GM23338 (cell line): ENCODE measurements at regions not wholly inside any gene's neighbourhood (a gene's known extent, or its start where the extent isn't known, plus 50 kb on each side); places are given as distances from the start of the nearest gene placed in this dataset.

Experiments
- CREB1 ChIP-seq: fragments of 250-450 bp; sonication (Bioruptor Pico); IDR thresholded peaks from 2 replicates; pipeline ENCODE4 v1.5.0; 2020; ENCODE audit warnings: low read depth, mild to moderate bottlenecking, moderate library complexity
- EZH2 ChIP-seq: fragments of 200-600 bp; sonication (generic); IDR thresholded peaks from one replicate; pipeline ENCODE4 v1.8.0; 2017; ENCODE audit warnings: antibody characterized with exemption, mild to moderate bottlenecking, low read depth; ENCODE audit not compliant: unreplicated experiment
- EZH2phosphoT487 ChIP-seq: fragments of 200-600 bp; sonication (generic); IDR thresholded peaks from one replicate; pipeline ENCODE4 v1.8.1; 2018; ENCODE audit warnings: antibody characterized with exemption; ENCODE audit not compliant: unreplicated experiment
- JUNB ChIP-seq: IDR thresholded peaks from one replicate; pipeline ENCODE4 v1.6.1; 2016; ENCODE audit warnings: antibody characterized with exemption; ENCODE audit not compliant: unreplicated experiment
- POLR2AphosphoS5 ChIP-seq: IDR thresholded peaks from 2 replicates; pipeline ENCODE4 v1.6.1; 2016; ENCODE audit warnings: antibody characterized with exemption, low read depth
- STAT1 ChIP-seq: IDR thresholded peaks from one replicate; pipeline ENCODE4 v1.6.1; 2016; ENCODE audit warnings: antibody characterized with exemption; ENCODE audit not compliant: unreplicated experiment
- ZNF331 ChIP-seq: fragments of 250-450 bp; sonication (Bioruptor Pico); IDR thresholded peaks from 2 replicates; pipeline ENCODE4 v1.5.0; 2020; ENCODE audit warnings: low read depth, mild to moderate bottlenecking, moderate library complexity
- TF ChIP-seq, protein P1 (sequence below), 2 experiments: fragments of 200-600 bp in 1 of 2; sonication (generic) in 1 of 2; conservative IDR thresholded peaks; 2 replicates each; pipeline versions ENCODE4 v1.5.1 to v1.6.1; 2016 to 2017; ENCODE audit warnings: antibody characterized with exemption in 2 of 2, low read depth in 2 of 2, mild to moderate bottlenecking in 2 of 2, moderate library complexity in 1 of 2
- TF ChIP-seq, protein P2 (sequence below): IDR thresholded peaks from one replicate; pipeline ENCODE4 v1.6.1; 2018; ENCODE audit warnings: antibody characterized with exemption; ENCODE audit not compliant: unreplicated experiment

DNA sequence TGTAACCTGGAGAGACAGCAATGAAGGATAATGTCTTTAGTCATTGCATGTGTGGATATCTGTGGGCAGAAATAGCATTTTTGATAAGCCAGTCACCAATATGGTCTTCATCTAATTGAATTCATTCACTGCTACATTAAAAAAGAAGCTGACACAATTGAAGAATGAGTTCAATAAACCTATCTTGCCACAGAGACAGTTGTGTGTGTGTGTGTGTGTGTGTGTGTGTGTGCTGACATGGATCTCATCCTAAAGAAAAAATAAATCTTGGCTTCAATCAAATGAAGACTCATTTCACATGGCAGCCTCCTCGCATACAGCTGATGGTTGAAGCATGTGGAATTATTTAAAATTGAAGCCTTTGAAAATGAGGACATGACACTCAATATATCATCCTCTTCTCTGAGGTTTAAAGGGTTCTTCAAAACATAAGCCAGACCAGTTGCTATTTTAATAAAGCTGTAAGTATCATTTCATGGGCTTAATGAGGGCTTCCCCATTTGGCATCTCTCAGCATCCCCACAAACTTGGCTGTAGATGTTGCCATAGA, 118.5 kb upstream of the PTPN3 start:
- TF ChIP-seq ZNF331 (no peak), CREB1 (CRISPR knock-in tag) (no peak), EZH2 (no peak), STAT1 (no peak), POLR2AphosphoS5 (no peak), EZH2phosphoT487 (no peak), JUNB (no peak)
- TF ChIP-seq, protein P1, sequence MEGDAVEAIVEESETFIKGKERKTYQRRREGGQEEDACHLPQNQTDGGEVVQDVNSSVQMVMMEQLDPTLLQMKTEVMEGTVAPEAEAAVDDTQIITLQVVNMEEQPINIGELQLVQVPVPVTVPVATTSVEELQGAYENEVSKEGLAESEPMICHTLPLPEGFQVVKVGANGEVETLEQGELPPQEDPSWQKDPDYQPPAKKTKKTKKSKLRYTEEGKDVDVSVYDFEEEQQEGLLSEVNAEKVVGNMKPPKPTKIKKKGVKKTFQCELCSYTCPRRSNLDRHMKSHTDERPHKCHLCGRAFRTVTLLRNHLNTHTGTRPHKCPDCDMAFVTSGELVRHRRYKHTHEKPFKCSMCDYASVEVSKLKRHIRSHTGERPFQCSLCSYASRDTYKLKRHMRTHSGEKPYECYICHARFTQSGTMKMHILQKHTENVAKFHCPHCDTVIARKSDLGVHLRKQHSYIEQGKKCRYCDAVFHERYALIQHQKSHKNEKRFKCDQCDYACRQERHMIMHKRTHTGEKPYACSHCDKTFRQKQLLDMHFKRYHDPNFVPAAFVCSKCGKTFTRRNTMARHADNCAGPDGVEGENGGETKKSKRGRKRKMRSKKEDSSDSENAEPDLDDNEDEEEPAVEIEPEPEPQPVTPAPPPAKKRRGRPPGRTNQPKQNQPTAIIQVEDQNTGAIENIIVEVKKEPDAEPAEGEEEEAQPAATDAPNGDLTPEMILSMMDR (conservative IDR thresholded peaks at IDR 0.05; ENCODE audit: low read depth in 2 of 2), result no peak
- TF ChIP-seq, protein P2, sequence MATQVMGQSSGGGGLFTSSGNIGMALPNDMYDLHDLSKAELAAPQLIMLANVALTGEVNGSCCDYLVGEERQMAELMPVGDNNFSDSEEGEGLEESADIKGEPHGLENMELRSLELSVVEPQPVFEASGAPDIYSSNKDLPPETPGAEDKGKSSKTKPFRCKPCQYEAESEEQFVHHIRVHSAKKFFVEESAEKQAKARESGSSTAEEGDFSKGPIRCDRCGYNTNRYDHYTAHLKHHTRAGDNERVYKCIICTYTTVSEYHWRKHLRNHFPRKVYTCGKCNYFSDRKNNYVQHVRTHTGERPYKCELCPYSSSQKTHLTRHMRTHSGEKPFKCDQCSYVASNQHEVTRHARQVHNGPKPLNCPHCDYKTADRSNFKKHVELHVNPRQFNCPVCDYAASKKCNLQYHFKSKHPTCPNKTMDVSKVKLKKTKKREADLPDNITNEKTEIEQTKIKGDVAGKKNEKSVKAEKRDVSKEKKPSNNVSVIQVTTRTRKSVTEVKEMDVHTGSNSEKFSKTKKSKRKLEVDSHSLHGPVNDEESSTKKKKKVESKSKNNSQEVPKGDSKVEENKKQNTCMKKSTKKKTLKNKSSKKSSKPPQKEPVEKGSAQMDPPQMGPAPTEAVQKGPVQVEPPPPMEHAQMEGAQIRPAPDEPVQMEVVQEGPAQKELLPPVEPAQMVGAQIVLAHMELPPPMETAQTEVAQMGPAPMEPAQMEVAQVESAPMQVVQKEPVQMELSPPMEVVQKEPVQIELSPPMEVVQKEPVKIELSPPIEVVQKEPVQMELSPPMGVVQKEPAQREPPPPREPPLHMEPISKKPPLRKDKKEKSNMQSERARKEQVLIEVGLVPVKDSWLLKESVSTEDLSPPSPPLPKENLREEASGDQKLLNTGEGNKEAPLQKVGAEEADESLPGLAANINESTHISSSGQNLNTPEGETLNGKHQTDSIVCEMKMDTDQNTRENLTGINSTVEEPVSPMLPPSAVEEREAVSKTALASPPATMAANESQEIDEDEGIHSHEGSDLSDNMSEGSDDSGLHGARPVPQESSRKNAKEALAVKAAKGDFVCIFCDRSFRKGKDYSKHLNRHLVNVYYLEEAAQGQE, result no peak
